NB4 (cell line): ENCODE measurements at regions not wholly inside any gene's neighbourhood (a gene's known extent, or its start where the extent isn't known, plus 50 kb on each side); places are given as distances from the start of the nearest gene placed in this dataset.

Source experiments
- MYC ChIP-seq: IDR thresholded peaks from 2 replicates; pipeline ENCODE4 v1.6.1; 2011; ENCODE audit warnings: low read depth, low read length
- POLR2A ChIP-seq: IDR thresholded peaks from 2 replicates; pipeline ENCODE4 v1.6.1; 2011; ENCODE audit warnings: mild to moderate bottlenecking; ENCODE audit not compliant: insufficient read length; ENCODE audit errors: extremely low read depth
- TF ChIP-seq, protein P1 (sequence below): IDR thresholded peaks from 2 replicates; pipeline ENCODE4 v1.6.1; 2011; ENCODE audit warnings: low read depth, low read length
- TF ChIP-seq, protein P2 (sequence below): IDR thresholded peaks from one replicate; pipeline ENCODE4 v1.5.1; 2012; ENCODE audit warnings: low read depth, low read length

DNA sequence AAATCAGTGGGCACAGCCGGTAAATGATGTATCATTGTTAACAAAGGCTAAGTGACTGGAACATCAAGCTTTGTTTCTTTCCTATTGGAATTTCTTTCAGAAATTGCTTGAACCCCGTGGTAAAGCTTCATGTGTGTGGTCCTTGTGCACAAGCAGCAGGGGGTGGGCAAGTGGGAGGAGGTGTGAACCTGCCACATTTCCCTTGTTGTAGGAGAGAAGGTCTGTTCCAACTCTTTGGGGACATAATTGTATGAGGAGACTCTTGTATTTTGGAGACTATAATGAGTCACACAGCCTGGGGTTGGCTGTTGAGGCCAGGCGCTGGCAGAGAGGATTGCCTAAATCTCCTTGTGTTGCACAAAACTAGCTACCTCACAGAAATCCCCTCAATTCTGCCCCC, 620.5 kb downstream of the IRX1 start:
- TF ChIP-seq, protein P1, sequence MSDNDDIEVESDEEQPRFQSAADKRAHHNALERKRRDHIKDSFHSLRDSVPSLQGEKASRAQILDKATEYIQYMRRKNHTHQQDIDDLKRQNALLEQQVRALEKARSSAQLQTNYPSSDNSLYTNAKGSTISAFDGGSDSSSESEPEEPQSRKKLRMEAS, result no peak
- no peak for TF ChIP-seq POLR2A
- TF ChIP-seq, protein P2, sequence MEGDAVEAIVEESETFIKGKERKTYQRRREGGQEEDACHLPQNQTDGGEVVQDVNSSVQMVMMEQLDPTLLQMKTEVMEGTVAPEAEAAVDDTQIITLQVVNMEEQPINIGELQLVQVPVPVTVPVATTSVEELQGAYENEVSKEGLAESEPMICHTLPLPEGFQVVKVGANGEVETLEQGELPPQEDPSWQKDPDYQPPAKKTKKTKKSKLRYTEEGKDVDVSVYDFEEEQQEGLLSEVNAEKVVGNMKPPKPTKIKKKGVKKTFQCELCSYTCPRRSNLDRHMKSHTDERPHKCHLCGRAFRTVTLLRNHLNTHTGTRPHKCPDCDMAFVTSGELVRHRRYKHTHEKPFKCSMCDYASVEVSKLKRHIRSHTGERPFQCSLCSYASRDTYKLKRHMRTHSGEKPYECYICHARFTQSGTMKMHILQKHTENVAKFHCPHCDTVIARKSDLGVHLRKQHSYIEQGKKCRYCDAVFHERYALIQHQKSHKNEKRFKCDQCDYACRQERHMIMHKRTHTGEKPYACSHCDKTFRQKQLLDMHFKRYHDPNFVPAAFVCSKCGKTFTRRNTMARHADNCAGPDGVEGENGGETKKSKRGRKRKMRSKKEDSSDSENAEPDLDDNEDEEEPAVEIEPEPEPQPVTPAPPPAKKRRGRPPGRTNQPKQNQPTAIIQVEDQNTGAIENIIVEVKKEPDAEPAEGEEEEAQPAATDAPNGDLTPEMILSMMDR, result no peak
- TF ChIP-seq MYC, result no peak
